ENCODE measurements at regions not wholly inside any gene's neighbourhood (a gene's known extent, or its start where the extent isn't known, plus 50 kb on each side); places are given as distances from the start of the nearest gene placed in this dataset.

GRCh38 chrX:39431893-39432292, 630.6 kb downstream of the MID1IP1 start:
- TF ChIP-seq ZBTB26 (tag by site-specific recombination; optimal IDR thresholded peaks at IDR 0.05) (no peak), CTCF (tag by site-specific recombination; IDR thresholded peaks at IDR 0.05) (no peak), REST (tag by site-specific recombination; IDR thresholded peaks at IDR 0.05) (no peak), ZNF670 (tag by site-specific recombination; IDR thresholded peaks at IDR 0.05; ENCODE audit: low read depth) (no peak)

Measured in HEK293 (cell line).